ENCODE measurements at regions not wholly inside any gene's neighbourhood (a gene's known extent, or its start where the extent isn't known, plus 50 kb on each side); places are given as distances from the start of the nearest gene placed in this dataset.

DNA sequence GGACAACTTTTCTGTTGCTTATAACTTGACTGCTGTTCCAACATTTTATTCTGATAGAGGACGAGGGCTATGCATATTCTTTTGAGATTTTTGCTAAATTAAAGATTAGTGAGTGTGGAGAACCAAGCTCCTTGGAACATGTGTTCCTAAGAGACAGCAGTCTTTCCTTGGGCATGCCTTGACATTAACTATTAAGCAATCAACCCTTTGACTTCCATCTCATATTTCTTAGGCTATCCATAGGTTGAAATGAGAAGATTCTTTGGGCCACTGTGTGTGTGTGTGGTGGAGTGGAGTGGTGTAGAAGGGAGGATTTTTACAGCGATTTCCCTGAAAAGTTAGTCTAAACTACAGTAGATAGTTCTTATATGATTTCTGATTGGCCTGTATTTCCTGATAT is 127.4 kb upstream of the POF1B start:
- Mint-ChIP-seq H3K4me1 (ENCODE audit: low read depth) (no peaks in the 10 kb centered on the region), H3K27ac (no peak overlapping the region), H3K27me3 (no peaks in the 10 kb centered on the region), H3K9me3 (no peaks in the 10 kb centered on the region), H3K36me3 (ENCODE audit: low read depth) (no peaks in the 10 kb centered on the region), H3K4me3 (no peak overlapping the region)
- Histone ChIP-seq H3K36me3 (ENCODE audit: insufficient read depth, low read length) (no peaks in the 10 kb centered on the region), H3K27me3 (ENCODE audit: control insufficient read depth in 1 of 2, insufficient read depth in 2 of 2, low read length in 2 of 2) (no peaks in the 10 kb centered on the region), H3K4me3 (ENCODE audit: low read length) (no peak overlapping the region), H3K9me3 (ENCODE audit: control insufficient read depth in 1 of 2, insufficient read depth in 1 of 2, low read length in 2 of 2) (no peaks in the 10 kb centered on the region), H3K27ac (ENCODE audit: low read depth in 1 of 2, low read length in 2 of 2) (no peak overlapping the region), H3K4me1 (ENCODE audit: insufficient read depth, low read length) (no peaks in the 10 kb centered on the region)
- ChIA-PET CTCF (no interaction called here), POLR2A (no interaction called here)
- TF ChIP-seq, protein P1, sequence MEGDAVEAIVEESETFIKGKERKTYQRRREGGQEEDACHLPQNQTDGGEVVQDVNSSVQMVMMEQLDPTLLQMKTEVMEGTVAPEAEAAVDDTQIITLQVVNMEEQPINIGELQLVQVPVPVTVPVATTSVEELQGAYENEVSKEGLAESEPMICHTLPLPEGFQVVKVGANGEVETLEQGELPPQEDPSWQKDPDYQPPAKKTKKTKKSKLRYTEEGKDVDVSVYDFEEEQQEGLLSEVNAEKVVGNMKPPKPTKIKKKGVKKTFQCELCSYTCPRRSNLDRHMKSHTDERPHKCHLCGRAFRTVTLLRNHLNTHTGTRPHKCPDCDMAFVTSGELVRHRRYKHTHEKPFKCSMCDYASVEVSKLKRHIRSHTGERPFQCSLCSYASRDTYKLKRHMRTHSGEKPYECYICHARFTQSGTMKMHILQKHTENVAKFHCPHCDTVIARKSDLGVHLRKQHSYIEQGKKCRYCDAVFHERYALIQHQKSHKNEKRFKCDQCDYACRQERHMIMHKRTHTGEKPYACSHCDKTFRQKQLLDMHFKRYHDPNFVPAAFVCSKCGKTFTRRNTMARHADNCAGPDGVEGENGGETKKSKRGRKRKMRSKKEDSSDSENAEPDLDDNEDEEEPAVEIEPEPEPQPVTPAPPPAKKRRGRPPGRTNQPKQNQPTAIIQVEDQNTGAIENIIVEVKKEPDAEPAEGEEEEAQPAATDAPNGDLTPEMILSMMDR (IDR thresholded peaks at IDR 0.05) = no peak
- intact Hi-C loops (cut with DNase I, micrococcal nuclease) = no loop called here
- ATAC-seq (ENCODE audit: poor library complexity) (no peak), DNase-seq (no peak)

DNA sequence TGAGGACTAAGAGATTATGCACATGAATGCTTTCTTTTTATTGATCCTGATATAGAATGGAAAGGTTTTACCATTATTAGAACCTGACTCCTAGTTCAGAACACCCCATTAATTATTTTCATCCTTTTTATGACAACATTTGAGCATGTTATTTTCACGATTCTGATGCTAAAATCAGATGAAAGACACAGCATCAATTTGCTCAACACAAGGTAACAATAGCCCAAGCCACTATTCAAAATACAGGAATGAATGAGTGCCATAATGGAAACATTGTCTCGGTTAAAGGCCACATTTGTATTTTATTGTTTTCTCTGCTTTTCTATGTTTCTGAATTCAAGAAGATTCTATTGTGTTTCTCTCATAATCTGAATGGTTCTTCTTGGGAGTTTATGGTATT is 126.3 kb upstream of the POF1B start:
- H3K36me3 Mint-ChIP-seq (ENCODE audit: low read depth) = no peaks in the 10 kb centered on the region
- no peaks in the 10 kb centered on the region for H3K4me1 Mint-ChIP-seq (ENCODE audit: low read depth)
- no peak overlapping the region for H3K27ac ChIP-seq (ENCODE audit: low read depth in 1 of 2, low read length in 2 of 2)
- H3K9me3 ChIP-seq (ENCODE audit: control insufficient read depth in 1 of 2, insufficient read depth in 1 of 2, low read length in 2 of 2) = no peaks in the 10 kb centered on the region
- ATAC-seq (ENCODE audit: poor library complexity) (no peak), DNase-seq (no peak)
- intact Hi-C loops (cut with DNase I, micrococcal nuclease) = no loop called here
- no peaks in the 10 kb centered on the region for H3K9me3 Mint-ChIP-seq
- TF ChIP-seq, protein P1 (IDR thresholded peaks at IDR 0.05) = no peak
- no peaks in the 10 kb centered on the region for H3K27me3 Mint-ChIP-seq
- no peak overlapping the region for H3K27ac Mint-ChIP-seq
- no peaks in the 10 kb centered on the region for H3K36me3 ChIP-seq (ENCODE audit: insufficient read depth, low read length)
- no peaks in the 10 kb centered on the region for H3K27me3 ChIP-seq (ENCODE audit: control insufficient read depth in 1 of 2, insufficient read depth in 2 of 2, low read length in 2 of 2)
- ChIA-PET CTCF (no interaction called here), POLR2A (no interaction called here)
- H3K4me3 Mint-ChIP-seq = no peak overlapping the region
- no peaks in the 10 kb centered on the region for H3K4me1 ChIP-seq (ENCODE audit: insufficient read depth, low read length)
- H3K4me3 ChIP-seq (ENCODE audit: low read length) = no peak overlapping the region

DNA sequence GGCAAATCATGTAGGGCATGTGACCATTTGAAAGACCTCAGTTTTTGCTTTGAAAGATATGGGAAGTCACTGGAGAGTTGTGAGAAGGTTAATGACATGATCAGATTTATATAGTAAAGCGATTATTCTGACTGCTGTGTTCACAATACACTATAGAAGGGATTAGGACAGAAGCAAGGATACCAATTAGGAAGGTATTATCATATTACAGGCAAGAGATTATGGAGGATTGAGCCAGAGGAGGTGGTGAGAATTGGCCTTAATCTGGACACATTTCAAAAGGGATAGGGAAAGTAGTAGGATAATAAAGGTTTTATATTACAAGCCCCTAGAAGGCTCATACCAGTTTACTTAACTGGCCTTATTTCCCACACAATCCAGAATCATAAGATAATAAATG is 124.9 kb upstream of the POF1B start:
- intact Hi-C loops (cut with DNase I, micrococcal nuclease) = no loop called here
- no peaks in the 10 kb centered on the region for H3K4me1 ChIP-seq (ENCODE audit: insufficient read depth, low read length)
- H3K4me3 ChIP-seq (ENCODE audit: low read length) = no peak overlapping the region
- Mint-ChIP-seq H3K9me3 (no peaks in the 10 kb centered on the region), H3K4me3 (no peak overlapping the region), H3K4me1 (ENCODE audit: low read depth) (no peaks in the 10 kb centered on the region), H3K27me3 (no peaks in the 10 kb centered on the region), H3K36me3 (ENCODE audit: low read depth) (no peaks in the 10 kb centered on the region), H3K27ac (no peak overlapping the region)
- no peaks in the 10 kb centered on the region for H3K36me3 ChIP-seq (ENCODE audit: insufficient read depth, low read length)
- CTCF ChIA-PET = no interaction called here
- no peaks in the 10 kb centered on the region for H3K27me3 ChIP-seq (ENCODE audit: control insufficient read depth in 1 of 2, insufficient read depth in 2 of 2, low read length in 2 of 2)
- POLR2A ChIA-PET = no interaction called here
- TF ChIP-seq, protein P1 (IDR thresholded peaks at IDR 0.05) = no peak
- DNase-seq (no peak), ATAC-seq (ENCODE audit: poor library complexity) (no peak)
- H3K9me3 ChIP-seq (ENCODE audit: control insufficient read depth in 1 of 2, insufficient read depth in 1 of 2, low read length in 2 of 2) = no peaks in the 10 kb centered on the region
- no peak overlapping the region for H3K27ac ChIP-seq (ENCODE audit: low read depth in 1 of 2, low read length in 2 of 2)

All from CD4-positive, alpha-beta T cell (primary cell).